Right forelimb (tissue), 1 donor: ENCODE measurements at regions not wholly inside any gene's neighbourhood (a gene's known extent, or its start where the extent isn't known, plus 50 kb on each side); places are given as distances from the start of the nearest gene placed in this dataset.
"Not testable (repeated sequence)": the region's sequence is repeated elsewhere in the genome, so short reads cannot be mapped to it uniquely, and the experiment has no call there.

Experiments used
- DNase-seq: peaks from one replicate; pipeline ENCODE4 v3.0.0-alpha.2; 2018

- no peak for DNase-seq
Observed at GRCh38 chr3:110419096-110419495, 652.5 kb upstream of the NECTIN3 start.

DNA sequence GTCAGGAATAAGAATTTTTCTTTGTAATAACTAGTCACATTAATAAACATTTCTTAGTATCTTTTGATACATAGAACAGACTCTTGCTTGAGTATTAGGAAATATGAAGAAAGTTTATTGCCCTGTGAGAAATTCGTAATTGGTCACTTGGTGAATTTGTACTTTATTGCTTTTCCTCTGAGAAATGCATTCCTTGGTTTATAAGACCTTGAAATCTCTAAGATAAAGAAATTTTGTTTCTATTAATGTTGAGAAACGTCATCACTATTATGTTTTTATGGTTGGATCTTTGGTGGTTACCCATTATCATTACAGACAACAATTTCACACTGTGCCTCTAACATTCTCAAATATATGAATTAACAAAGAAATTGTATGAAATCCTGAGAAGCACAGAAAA, 652.0 kb upstream of the NECTIN3 start:
- no peak for DNase-seq

DNA sequence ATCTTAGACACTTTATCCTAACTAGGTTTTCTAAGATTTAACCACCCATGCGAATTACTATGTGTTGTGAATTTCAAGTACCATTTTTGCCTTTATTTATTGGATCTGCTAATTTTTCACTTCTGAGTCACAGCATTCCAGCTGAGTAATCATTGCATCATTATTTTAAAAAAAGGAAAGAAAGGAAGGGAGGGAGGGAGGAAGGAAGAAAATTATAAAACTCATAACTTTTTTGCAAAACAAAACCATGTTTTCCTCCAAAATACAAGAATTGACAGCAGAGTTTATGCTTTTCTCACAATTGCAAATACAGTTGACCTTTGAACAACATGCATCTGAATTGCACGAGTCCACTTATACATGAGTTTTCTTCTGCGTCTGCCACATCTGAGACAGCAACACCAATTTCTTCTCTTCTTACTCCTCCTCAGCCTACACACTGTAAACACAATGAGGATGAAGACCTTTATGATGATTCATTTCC, 651.4 kb upstream of the NECTIN3 start:
- no peak for DNase-seq

- no peak for DNase-seq
Observed at GRCh38 chr3:110423276-110423675, 648.3 kb upstream of the NECTIN3 start.

- DNase-seq = no peak
Observed at GRCh38 chr3:110430146-110430545, 641.5 kb upstream of the NECTIN3 start.

GRCh38 chr3:110436209-110436608, 635.4 kb upstream of the NECTIN3 start:
- DNase-seq = no peak

GRCh38 chr3:110440066-110440653, 631.5 kb upstream of the NECTIN3 start:
- not testable (repeated sequence) for DNase-seq

DNA sequence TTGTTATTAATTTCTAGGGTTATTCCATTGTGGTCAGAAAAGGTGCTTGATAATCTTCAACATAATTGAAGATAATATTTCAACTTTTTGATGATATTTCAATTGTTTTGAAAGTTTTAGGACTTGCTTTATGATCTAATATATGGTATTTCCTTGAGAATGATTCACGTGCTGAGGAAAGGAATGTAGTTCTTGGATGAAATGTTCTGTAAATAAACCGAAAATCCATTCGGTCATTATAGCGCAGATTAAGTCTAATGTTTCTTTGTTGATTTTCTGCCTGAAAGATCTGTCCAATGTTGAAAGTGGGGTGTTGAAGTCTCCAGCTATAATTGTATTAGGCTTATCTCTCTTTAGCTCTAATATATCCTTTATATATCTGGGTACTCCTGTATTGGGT, 617.5 kb upstream of the NECTIN3 start:
- no peak for DNase-seq

- DNase-seq = no peak
Observed at GRCh38 chr3:110456001-110456400, 615.6 kb upstream of the NECTIN3 start.

DNA sequence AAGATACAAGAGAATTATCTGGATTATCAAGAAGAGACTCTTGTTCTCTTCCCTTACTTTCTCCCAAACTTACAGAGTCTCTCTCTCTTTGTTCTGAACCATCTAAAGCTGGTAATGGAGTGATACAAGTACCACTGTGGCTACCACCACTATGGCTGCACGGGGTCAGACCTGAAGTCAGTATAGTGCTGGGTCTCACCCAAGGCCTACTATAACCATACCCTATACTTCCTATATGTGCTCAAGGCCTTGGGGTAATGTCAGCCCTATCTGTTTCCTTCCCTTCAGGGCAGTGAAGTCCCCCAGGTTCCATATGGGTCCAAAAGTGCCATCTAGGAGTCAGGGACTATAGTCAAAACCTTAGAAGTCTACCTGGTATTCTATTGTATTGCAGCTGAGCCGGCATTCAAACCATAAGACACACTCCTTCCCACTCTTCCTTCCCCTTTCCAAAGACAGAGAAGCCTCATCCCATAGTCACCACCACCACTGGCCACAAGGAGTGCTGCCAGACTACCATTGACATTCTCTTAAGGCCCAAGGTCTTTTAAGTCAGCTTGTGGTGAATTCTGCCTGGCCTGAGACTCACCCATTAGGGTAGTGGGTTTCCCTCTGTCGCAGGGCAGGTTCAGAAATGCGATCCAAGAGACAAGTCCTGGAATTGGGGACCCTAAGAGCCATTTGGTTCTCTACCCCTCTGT, 615.0 kb upstream of the NECTIN3 start:
- DNase-seq = no peak

DNA sequence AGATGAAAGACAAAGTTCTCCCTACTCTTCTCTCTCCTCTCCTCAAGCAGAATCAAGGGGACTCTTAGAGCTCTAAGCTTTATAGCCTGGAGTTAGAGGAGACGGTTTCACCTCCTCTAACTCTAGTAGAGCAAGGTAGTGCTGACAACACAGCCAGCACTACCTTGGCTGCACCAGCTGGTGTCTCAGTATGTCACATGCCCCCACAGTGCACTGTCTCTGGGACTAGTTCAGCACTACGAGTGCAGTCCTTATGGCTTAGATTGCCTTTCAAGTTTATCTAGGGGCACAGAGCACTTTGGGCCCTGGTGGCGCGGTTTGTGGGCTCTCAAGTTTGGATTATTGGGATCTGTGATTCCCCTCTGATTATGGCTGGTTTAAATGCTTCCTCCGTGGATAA, 614.1 kb upstream of the NECTIN3 start:
- no peak for DNase-seq

GRCh38 chr3:110459021-110459420, 612.6 kb upstream of the NECTIN3 start:
- no peak for DNase-seq

- no peak for DNase-seq
Observed at GRCh38 chr3:110470310-110470709, 601.3 kb upstream of the NECTIN3 start.

DNA sequence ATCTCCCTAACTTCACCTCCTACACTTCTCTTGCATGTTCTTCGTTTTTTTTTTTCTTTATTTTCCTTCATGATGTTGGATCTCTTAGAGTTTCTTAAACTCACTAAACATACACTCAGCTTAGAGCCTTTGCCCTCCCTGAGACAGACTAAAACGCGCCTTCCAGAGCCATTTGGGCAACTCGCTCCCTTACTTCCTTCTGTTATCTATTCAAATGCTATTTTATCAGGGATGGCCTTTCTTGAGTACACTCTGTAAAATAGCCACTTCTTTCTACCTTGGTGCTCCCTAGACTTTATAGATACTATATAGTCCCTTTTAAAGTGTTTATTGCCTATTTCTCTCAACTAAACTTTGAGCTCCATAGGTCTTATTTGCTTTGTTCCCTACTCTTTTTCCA, 598.2 kb upstream of the NECTIN3 start:
- DNase-seq = no peak

DNA sequence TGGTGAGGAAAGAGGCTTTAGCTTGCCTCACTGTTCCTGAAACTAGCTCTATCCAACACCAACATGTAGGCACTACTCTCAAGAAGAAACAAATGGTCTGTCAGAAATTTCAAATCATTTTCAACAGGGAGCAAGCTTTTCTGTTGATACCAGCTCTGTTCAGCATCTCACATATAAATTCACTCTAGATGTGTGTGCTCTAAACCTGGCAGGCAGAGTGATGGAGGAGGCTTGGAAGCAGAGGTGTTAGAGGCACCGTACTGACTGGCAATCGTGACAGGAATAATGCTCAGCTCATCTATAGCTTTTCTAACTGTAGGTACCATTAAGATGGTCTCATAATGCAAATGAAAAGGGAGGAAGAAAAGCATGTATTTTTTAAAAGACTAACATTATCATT, 597.2 kb upstream of the NECTIN3 start:
- no peak for DNase-seq

- no peak for DNase-seq
Observed at GRCh38 chr3:110478377-110479054, 593.1 kb upstream of the NECTIN3 start.

GRCh38 chr3:110479731-110480130, 591.9 kb upstream of the NECTIN3 start:
- no peak for DNase-seq

GRCh38 chr3:110485389-110485788, 586.2 kb upstream of the NECTIN3 start:
- DNase-seq = no peak

GRCh38 chr3:110487840-110488239, 583.8 kb upstream of the NECTIN3 start:
- no peak for DNase-seq

DNA sequence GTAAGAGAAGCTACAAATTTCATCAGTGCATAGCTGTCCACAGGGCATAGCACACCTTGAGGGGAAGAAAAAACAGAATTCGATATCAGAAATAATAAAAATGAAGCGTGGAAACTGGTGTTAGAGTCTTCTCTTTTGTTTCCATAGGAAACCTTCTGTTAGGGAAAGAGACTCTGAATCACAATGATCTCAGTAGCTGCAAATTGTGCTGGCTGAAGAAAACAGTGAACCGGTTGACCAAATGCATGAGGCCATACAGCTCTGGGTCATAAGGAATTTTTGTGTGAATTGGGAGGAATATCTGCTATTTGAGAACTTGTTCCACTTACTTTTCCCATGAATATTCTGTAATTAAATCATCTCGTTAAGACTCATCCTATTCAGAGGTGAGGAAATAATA, 580.2 kb upstream of the NECTIN3 start:
- no peak for DNase-seq

DNA sequence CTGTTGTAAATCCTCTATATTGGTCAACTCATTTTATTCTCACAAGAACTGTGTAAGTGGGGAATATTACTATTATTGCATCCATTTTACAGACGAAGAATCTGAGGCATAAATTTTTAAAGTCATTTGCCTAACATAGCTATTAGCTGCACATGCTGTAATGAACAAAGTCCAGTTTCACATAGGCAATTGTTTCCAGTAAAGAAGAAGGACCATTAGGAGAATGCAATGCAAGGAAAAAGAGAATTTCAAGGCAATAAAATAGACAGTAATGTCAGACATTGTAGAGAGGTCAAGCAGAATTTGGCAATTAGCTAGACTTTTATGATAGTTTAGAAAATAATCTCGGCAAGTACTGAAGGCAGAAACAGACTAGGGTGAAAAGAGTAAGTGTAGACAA, 578.7 kb upstream of the NECTIN3 start:
- DNase-seq = no peak

GRCh38 chr3:110493438-110494092, 578.1 kb upstream of the NECTIN3 start:
- no peak for DNase-seq

DNA sequence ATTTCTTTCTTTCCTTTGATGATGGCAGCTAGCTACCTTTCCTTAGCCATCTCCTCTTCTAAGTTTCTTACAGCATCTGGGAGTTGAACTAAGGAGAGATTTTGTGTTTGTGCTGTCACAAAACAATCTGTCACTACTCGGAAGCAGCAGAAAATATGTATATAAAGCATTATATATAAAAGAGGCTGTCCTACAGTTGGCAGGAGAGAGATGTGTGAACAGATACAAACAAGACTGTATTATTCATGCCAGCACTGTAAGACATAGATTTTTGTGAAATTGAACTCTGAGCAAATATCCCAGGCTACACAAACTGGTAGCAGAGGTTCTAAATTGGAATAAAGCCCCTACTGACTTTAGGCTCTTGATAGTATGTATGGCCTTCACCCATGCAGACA, 577.5 kb upstream of the NECTIN3 start:
- DNase-seq = no peak

DNA sequence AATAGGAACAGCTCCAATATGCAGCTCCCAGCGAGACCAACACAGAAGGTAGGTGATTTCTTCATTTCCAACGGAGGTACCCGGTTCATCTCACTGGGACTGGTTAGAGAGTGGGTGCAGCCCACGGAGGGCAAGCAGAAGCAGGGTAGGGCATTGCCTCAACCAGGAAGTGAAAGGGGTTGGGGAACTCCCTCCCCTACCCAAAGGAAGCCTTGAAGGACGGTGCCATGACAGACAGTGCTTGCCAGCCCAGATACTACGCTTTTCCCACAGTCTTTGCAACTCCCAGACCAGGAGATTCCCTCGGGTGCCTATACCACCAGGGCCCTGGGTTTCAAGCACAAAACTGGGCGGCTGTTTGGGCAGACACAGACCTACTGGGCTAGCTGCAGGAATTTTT, 576.9 kb upstream of the NECTIN3 start:
- DNase-seq = no peak
